SK-N-SH (cell line): ENCODE measurements at regions not wholly inside any gene's neighbourhood (a gene's known extent, or its start where the extent isn't known, plus 50 kb on each side); places are given as distances from the start of the nearest gene placed in this dataset.

Experiments
- CHD2 ChIP-seq: fragments of 150-350 bp; IDR thresholded peaks from 2 replicates; pipeline ENCODE4 v1.6.1; 2018; ENCODE audit warnings: low read length; ENCODE audit not compliant: partially characterized antibody
- ELF1 ChIP-seq: IDR thresholded peaks from 2 replicates; pipeline ENCODE4 v1.4.0; 2012
- EZH2phosphoT487 ChIP-seq: fragments of 200-600 bp; sonication (generic); IDR thresholded peaks from 2 replicates; pipeline ENCODE4 v1.6.1; 2017; ENCODE audit warnings: low read depth, mixed run types, mild to moderate bottlenecking, antibody characterized with exemption, moderate library complexity, borderline replicate concordance
- MEF2A ChIP-seq: IDR thresholded peaks from 2 replicates; pipeline ENCODE4 v1.4.0; 2012; ENCODE audit warnings: low read depth, borderline replicate concordance
- NFIC ChIP-seq: IDR thresholded peaks from 2 replicates; pipeline ENCODE4 v1.4.0; 2012; ENCODE audit warnings: borderline replicate concordance
- NRF1 ChIP-seq: IDR thresholded peaks from 2 replicates; pipeline ENCODE4 v1.6.1; 2012; ENCODE audit warnings: low read depth, mild to moderate bottlenecking, low read length
- POLR2AphosphoS5 ChIP-seq: IDR thresholded peaks from 2 replicates; pipeline ENCODE4 v1.6.1; 2012; ENCODE audit warnings: low read depth, low read length
- RAD21 ChIP-seq: IDR thresholded peaks from 2 replicates; pipeline ENCODE4 v1.6.1; 2012; ENCODE audit warnings: mild to moderate bottlenecking, low read length
- RXRA ChIP-seq: IDR thresholded peaks from 2 replicates; pipeline ENCODE4 v1.4.0; 2012; ENCODE audit warnings: low read depth, mild to moderate bottlenecking, borderline replicate concordance
- TAF1 ChIP-seq: IDR thresholded peaks from 2 replicates; pipeline ENCODE4 v1.6.1; 2012; ENCODE audit warnings: low read depth, mild to moderate bottlenecking, low read length, moderate library complexity, borderline replicate concordance
- small RNA-seq, 7 experiments: library from RNA; depleted of rRNA; stranded (forward); fragments of <200 nt; gene quantifications; one replicate each; pipeline ENCODE3, GENCODE V24; 2012

GRCh38 chr5:1933364-1934055 is 50.8 kb upstream of the IRX4 start (continued):
- TF ChIP-seq EZH2phosphoT487 (no peak), CHD2 (no peak), RXRA (no peak), POLR2AphosphoS5 (no peak), NRF1 (no peak), NFIC (no peak), ELF1 (no peak), TAF1 (no peak), MEF2A (no peak), RAD21 (no peak)

Small RNA genes in the stretch of these regions (small RNA-seq; reads per million reads assigned to genes)
- gene AC092266.1, result 0 reads per million in 7 experiments
- gene RF00019, result 0 reads per million in 7 experiments
